ENCODE measurements at regions not wholly inside any gene's neighbourhood (a gene's known extent, or its start where the extent isn't known, plus 50 kb on each side); places are given as distances from the start of the nearest gene placed in this dataset.
A peak's percentile ranks its signal among the peaks of the same experiment; 100 is the strongest.

- DNase-seq (ENCODE audit: extremely low read depth, low read depth) = no peak
Observed at GRCh38 chr7:16066805-16067459, 354.4 kb downstream of the CRPPA start.

- DNase-seq (ENCODE audit: extremely low read depth, low read depth) = no peak
Observed at GRCh38 chr7:16065939-16066338, 355.4 kb downstream of the CRPPA start.

GRCh38 chr7:16063716-16064675, 357.3 kb downstream of the CRPPA start:
- DNase-seq (ENCODE audit: extremely low read depth, low read depth) = no peak

GRCh38 chr7:16063221-16063620, 358.1 kb downstream of the CRPPA start:
- DNase-seq (ENCODE audit: extremely low read depth, low read depth) = no peak

- no peak for DNase-seq (ENCODE audit: extremely low read depth, low read depth)
Observed at GRCh38 chr7:16062269-16062668, 359.1 kb downstream of the CRPPA start.

- no peak for DNase-seq (ENCODE audit: extremely low read depth, low read depth)
Observed at GRCh38 chr7:16061630-16062029, 359.7 kb downstream of the CRPPA start.

DNA sequence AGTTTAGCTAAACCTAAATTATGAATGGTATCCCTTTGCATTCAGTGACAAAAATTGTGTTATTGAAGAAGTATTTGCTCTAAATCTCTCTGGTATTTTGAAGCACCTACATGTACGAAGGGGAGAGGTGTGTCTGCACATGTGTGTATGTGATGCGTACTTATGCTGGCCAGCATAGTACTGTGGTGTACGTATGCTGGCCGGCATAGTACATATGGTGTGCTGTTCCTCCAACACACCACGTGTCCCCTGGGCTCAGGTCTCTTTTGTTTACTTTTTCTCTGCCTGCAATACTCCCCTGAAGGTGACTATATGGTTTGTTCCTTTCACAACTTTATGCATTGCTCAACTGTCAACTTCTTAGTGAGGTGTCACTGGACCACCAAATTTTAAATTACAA, 360.3 kb downstream of the CRPPA start:
- no peak for DNase-seq (ENCODE audit: extremely low read depth, low read depth)

DNA sequence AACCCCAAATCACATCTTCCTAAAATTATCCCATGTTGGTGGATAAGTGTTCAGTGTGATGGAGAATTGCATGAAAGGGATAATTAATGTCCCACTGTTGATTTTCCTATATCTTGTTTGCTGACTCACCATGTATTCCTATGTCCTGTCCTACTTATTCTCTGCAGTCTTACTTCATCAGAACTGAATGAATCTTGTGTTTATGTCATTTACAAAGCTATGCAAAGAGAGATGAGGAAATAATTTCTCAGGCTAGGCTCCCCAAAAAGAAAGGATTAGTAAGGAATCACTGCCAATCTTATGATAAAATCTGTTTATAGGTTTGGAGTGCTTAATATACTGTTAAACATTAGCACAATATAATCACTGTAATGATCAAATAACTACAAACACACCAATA, 360.8 kb downstream of the CRPPA start:
- no peak for DNase-seq (ENCODE audit: extremely low read depth, low read depth)

- peak; percentile 6 for DNase-seq (ENCODE audit: extremely low read depth, low read depth)
Observed at GRCh38 chr7:16055263-16055976, 365.9 kb downstream of the CRPPA start.

DNA sequence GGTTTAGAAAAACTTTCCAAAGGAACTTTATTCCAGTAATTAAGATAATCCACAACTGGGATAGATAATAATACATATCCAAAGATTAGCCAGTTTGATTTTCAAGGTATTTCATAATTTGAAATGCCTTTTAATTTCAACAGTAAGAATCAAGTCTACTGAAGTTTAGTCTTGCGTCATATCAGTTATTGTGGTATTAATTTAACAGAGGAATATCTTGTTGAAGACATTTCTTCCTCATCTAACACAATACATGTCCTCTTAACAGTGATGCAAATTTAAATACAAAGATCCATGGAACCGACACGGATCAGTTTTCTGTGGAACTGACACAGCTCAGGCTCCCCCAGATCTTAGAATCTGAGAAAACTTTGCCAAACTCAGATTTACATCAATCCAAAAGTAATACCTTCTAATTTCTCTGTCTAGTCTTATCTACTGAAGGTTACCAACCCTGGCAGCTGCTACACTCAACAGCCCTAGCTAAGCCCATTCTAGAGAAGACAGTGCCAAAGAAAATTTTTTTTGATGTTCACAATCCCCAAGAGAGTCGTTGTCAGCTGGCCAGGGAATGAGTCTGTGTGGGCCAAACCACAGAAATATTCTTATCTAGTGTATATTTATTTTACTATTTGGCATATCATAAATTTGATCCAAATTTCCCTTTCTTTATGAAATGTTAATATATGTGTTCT, 365.2 kb upstream of the MEOX2 start:
- no peak for DNase-seq (ENCODE audit: extremely low read depth, low read depth)

DNA sequence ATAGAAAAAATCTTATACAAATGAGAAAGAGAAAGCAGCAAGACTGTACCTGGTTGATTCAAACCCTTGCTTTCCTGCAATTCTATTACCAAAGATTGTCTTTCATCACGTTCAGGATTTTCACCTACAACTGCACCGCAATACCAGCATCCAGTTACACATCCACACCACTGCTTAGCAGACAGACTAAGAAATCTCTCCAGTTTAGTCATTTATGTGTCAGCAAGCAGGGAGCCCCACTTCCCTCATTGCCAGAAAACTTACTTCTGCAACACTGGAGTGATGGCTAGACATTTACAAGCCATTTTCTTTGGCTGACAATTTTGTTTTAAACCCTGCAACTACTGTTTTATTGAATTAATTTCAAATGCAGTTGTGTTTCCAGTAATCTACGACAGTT, 359.6 kb upstream of the MEOX2 start:
- no peak for DNase-seq (ENCODE audit: extremely low read depth, low read depth)

GRCh38 chr7:16045296-16045695, 358.8 kb upstream of the MEOX2 start:
- DNase-seq (ENCODE audit: extremely low read depth, low read depth) = no peak

- DNase-seq (ENCODE audit: extremely low read depth, low read depth) = no peak
Observed at GRCh38 chr7:16044645-16045044, 358.2 kb upstream of the MEOX2 start.

DNA sequence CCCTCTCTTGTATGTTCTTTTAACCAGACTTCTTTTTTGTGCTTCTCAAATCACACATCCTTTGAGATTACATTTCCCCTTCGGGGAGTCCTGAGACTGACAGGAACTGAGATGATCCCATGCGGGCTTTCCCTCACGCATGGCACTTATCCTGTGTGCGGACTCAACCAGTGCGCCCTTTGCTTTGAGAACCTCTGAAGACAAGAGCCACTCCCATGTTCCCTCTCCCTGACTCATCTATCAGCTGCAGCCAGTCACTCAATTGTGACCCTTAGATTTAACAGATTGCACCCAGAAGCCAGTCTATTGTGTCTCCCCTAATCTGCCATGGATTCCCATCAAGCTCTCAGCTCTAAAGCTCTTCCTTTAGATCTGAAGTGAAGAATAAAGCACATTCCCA, 353.9 kb upstream of the MEOX2 start:
- no peak for DNase-seq (ENCODE audit: extremely low read depth, low read depth)

DNA sequence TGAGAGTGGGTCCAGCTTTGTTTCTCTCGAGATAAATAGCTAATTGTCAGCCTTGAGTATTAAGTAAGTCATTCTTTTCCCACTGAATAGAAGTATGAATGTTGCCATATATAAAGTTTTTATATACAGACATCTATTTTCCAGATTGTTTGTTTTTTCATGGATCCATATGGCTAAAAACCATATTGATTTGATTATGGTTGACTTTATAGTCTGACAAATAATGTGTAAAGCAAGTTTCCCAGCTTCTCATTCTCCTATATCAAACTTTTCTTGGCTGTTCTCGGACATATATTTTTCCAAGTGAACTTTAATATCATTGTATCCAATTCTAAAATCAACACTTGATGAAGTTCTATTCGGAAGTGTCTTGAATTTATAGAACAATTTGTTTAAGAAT, 352.4 kb upstream of the MEOX2 start:
- no peak for DNase-seq (ENCODE audit: extremely low read depth, low read depth)

DNA sequence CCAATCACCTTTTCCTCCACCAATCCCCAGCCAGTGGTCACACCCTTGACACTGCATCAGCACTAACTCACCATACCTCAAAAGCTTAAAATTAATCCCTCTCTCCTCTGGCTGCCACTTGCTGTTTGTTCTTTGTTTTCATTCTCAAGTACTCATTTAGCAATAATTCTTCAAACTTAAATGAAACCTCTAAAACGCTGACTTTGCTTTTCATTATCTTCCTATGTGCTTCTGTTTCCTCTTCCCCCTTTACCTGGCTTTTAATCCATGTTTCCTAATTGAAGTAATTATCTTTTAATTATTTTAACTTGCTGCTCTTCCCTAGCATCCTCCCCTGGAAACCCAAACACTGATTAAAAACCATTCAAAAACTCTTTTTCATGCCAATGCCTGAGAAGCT, 348.9 kb upstream of the MEOX2 start:
- DNase-seq (ENCODE audit: extremely low read depth, low read depth) = no peak

DNA sequence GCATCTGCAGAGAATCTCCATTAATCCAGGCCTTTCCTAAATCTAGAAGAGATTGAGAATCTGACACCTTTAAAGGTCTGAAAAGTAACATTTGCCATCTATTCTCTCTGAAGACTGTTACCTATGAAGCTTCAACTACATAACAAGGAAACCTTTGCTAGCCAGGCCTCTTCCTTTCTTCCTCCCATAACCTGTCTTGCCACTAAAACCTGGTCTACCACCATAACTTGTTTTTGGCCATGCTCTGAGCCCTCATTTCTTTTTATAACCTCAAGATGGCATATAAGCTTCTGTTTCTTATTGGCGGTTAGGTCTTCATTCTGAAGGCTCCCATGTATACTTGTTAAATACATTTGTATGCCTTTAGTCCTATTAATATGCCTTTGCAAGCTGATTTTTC, 348.4 kb upstream of the MEOX2 start:
- no peak for DNase-seq (ENCODE audit: extremely low read depth, low read depth)

GRCh38 chr7:16034353-16034752, 347.9 kb upstream of the MEOX2 start:
- no peak for DNase-seq (ENCODE audit: extremely low read depth, low read depth)

DNA sequence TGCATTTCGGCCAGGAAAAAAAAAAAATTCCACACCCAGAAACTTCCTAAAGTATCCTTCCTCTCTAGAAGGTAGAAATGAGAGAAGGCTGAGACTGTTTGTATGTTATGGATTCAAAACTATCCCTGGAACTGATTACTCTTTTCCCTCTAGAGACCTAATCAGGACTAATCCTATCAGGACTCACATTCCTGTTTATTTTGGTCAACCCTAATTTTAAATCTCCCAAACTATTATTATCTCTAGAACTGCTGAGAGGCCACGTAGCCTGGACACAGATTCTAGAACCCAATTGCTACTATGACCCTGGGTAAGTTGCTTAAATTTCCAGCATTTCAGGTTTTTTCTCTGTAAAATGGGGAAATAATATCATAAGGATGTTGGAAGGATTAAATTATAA, 346.8 kb upstream of the MEOX2 start:
- DNase-seq (ENCODE audit: extremely low read depth, low read depth) = no peak

- no peak for DNase-seq (ENCODE audit: extremely low read depth, low read depth)
Observed at GRCh38 chr7:16028636-16029035, 342.2 kb upstream of the MEOX2 start.

- DNase-seq (ENCODE audit: extremely low read depth, low read depth) = no peak
Observed at GRCh38 chr7:16028103-16028502, 341.6 kb upstream of the MEOX2 start.

All from NCI-H460 (cell line).